Body of pancreas (tissue), 4 donors: ENCODE measurements at regions not wholly inside any gene's neighbourhood (a gene's known extent, or its start where the extent isn't known, plus 50 kb on each side); places are given as distances from the start of the nearest gene placed in this dataset.

Experiments
- ATAC-seq: fragments of 150-250 bp; one replicate; pipeline ENCODE4 v1.9.1; 2016
- DNase-seq, 4 donors: peaks; one replicate each; pipeline ENCODE4 v3.0.0-alpha.2; 2019
- H3K27ac ChIP-seq, 4 donors: fragments of 200-600 bp; sonication (generic); 1 replicate in 3 of 4; 2 replicates in 1 of 4; pipeline versions ENCODE4 v1.5.1 to v1.6.1; 2016 to 2019; ENCODE audit warnings: mild to moderate bottlenecking in 1 of 4, mixed read lengths in 1 of 4, moderate library complexity in 1 of 4
- H3K27me3 ChIP-seq, 2 donors: fragments of 200-600 bp; sonication (generic); one replicate each; pipeline ENCODE4 v1.6.0; 2016; ENCODE audit warnings: mild to moderate bottlenecking in 1 of 2
- H3K36me3 ChIP-seq, 2 donors: fragments of 200-600 bp; sonication (generic); replicated peaks in 1 of 2; 2 replicates each; pipeline ENCODE4 v1.5.1; 2016; ENCODE audit warnings: low read depth in 2 of 2; ENCODE audit not compliant: insufficient read depth in 1 of 2
- H3K4me1 ChIP-seq: fragments of 200-600 bp; sonication (generic); one replicate; pipeline ENCODE4 v1.6.0; 2016
- H3K4me3 ChIP-seq, 2 donors: fragments of 200-600 bp; sonication (generic); 1 replicate in 1 of 2; 2 replicates in 1 of 2; pipeline ENCODE4 v1.5.1; 2016 to 2019
- H3K9me3 ChIP-seq, 3 donors: fragments of 200-600 bp; sonication (generic); 1 replicate in 2 of 3; 2 replicates in 1 of 3; pipeline ENCODE4 v1.5.1; 2016
- CTCF ChIP-seq, 7 experiments: fragments of 450-650 bp in 4 of 7; fragments of 200-600 bp in 3 of 7; sonication (generic) in 3 of 7; IDR thresholded peaks; one replicate each; pipeline ENCODE4 v1.5.1; 2016 to 2019; ENCODE audit warnings: antibody characterized with exemption in 7 of 7
- POLR2A ChIP-seq, 3 donors: fragments of 450-650 bp; IDR thresholded peaks; one replicate each; pipeline ENCODE4 v1.6.1; 2016; ENCODE audit warnings: antibody characterized with exemption in 3 of 3, mild to moderate bottlenecking in 2 of 3
- WGBS, 2 donors: methylation state at CpG; one replicate each; pipeline ENCODE4 v1.1.5; 2017; 5-methylcytosine and 5-hydroxymethylcytosine counted together
- intact Hi-C: fragments of 100-400 bp; cut with DNase I; formaldehyde crosslinking; loops from one replicate; pipeline ENCODE4 v1.15.1; 2023

- H3K4me3 ChIP-seq, result no peak overlapping the region
- no peak for ATAC-seq
- intact Hi-C loops, result no loop called here
- H3K27ac ChIP-seq, result no peak overlapping the region
- TF ChIP-seq CTCF (IDR thresholded peaks at IDR 0.05), result no peak
- no peak for TF ChIP-seq POLR2A (IDR thresholded peaks at IDR 0.05)
- H3K9me3 ChIP-seq, result no peaks in the 10 kb centered on the region
- no peaks in the 10 kb centered on the region for H3K27me3 ChIP-seq
- no peak for DNase-seq
- no peaks in the 10 kb centered on the region for H3K4me1 ChIP-seq
- no peaks in the 10 kb centered on the region for H3K36me3 ChIP-seq
Measured at GRCh38 chr10:84049645-84050011, 89.7 kb upstream of the GHITM start.

- Histone ChIP-seq H3K27me3 (no peaks in the 10 kb centered on the region), H3K4me1 (no peaks in the 10 kb centered on the region), H3K9me3 (no peaks in the 10 kb centered on the region), H3K27ac (no peak overlapping the region), H3K36me3 (no peaks in the 10 kb centered on the region), H3K4me3 (no peak overlapping the region)
- WGBS, 2 donors, result 71 to 72% methylated on average over 5 of the region's 5 CpGs
- ATAC-seq (no peak), DNase-seq (no peak)
- intact Hi-C loops, result no loop called here
- no peak for TF ChIP-seq CTCF (IDR thresholded peaks at IDR 0.05)
- TF ChIP-seq POLR2A (IDR thresholded peaks at IDR 0.05), result no peak
Measured at GRCh38 chr10:84053626-84054025, 85.7 kb upstream of the GHITM start.

GRCh38 chr10:84054743-84055142 lies 84.6 kb upstream of the GHITM start:
- TF ChIP-seq CTCF (IDR thresholded peaks at IDR 0.05) (no peak), POLR2A (IDR thresholded peaks at IDR 0.05) (no peak)
- intact Hi-C loops, result no loop called here
- H3K27me3 ChIP-seq, result no peaks in the 10 kb centered on the region
- DNase-seq (peak in 1 of 4 donors; percentile 7), ATAC-seq (no peak)
- no peak overlapping the region for H3K27ac ChIP-seq
- H3K4me1 ChIP-seq, result no peaks in the 10 kb centered on the region
- no peaks in the 10 kb centered on the region for H3K36me3 ChIP-seq
- H3K4me3 ChIP-seq, result no peak overlapping the region
- 66 to 73% methylated on average over 3 of the region's 3 CpGs for WGBS, 2 donors
- no peaks in the 10 kb centered on the region for H3K9me3 ChIP-seq

- intact Hi-C loops, result no loop called here
- DNase-seq, result no peak
Measured at GRCh38 chr10:84059526-84059925, 79.8 kb upstream of the GHITM start.

More at GRCh38 chr10:84059526-84059925, 79.8 kb upstream of the GHITM start:
- no peak for ATAC-seq
- no peak overlapping the region for H3K27ac ChIP-seq
- H3K36me3 ChIP-seq, result no peaks in the 10 kb centered on the region
- H3K4me3 ChIP-seq, result no peak overlapping the region
- no peaks in the 10 kb centered on the region for H3K9me3 ChIP-seq
- no peaks in the 10 kb centered on the region for H3K27me3 ChIP-seq
- TF ChIP-seq CTCF (IDR thresholded peaks at IDR 0.05) (no peak), POLR2A (IDR thresholded peaks at IDR 0.05) (no peak)
- no peaks in the 10 kb centered on the region for H3K4me1 ChIP-seq
- WGBS, 2 donors, result 56 to 65% methylated on average over 3 of the region's 3 CpGs
